Thyroid gland (tissue), 4 donors: ENCODE measurements at regions not wholly inside any gene's neighbourhood (a gene's known extent, or its start where the extent isn't known, plus 50 kb on each side); places are given as distances from the start of the nearest gene placed in this dataset.

ENCODE experiments used
- POLR2A ChIP-seq, 2 donors: fragments of 450-650 bp; IDR thresholded peaks; one replicate each; pipeline ENCODE4 v1.6.1; 2017; ENCODE audit warnings: antibody characterized with exemption in 2 of 2, mild to moderate bottlenecking in 2 of 2, moderate library complexity in 1 of 2
- TF ChIP-seq, protein P1 (sequence below), 6 experiments: fragments of 200-600 bp in 3 of 6; fragments of 450-650 bp in 3 of 6; sonication (generic) in 3 of 6; IDR thresholded peaks; one replicate each; pipeline ENCODE4 v1.5.1; 2016 to 2019; ENCODE audit warnings: antibody characterized with exemption in 6 of 6, mild to moderate bottlenecking in 2 of 6, inconsistent platforms in 1 of 6, moderate library complexity in 1 of 6

DNA sequence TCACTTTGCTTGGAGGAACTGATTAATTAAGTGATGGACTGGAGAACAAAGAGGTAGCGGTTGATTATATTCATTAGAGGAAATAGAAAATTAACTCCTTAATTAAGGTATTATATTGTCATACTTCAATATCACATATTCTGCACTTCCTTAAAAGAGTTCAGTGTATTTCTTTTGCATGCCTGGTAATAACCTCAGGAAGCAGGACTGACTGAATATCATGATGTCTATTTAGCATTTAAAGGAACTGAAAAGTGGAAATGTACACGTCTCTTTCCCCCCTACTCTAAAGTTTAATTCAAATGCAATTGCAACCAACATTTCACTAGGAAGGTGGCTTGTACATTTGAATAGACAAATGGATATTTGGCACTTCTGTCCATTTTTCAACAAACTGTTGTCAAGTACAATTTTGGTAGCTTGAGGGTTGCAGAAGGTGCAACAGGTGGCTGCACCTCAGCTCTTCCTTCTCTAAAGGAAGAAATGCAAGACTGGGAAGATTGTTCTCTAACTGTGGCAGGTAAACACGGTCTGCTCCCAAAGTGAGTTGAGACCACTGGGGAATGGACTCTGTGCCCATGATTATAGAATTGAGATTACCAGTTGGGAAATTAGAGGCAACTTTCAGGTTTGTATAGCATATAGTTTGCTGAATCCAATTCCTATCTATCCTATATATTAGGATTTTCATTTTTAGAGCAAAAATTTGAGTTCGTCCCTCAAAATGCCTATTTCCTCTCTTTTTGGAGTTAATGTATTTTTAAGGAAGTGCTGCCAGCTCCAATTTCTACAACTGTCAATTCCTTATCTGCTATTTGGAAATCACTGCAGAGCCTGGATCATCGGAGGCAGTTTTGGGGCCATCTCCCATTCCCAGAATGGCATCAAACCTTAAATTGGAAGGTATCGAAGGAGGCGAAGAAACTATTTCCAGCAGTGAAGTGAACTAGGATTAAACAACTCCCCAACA is 98.9 kb upstream of the TAF11L2 start:
- TF ChIP-seq POLR2A (IDR thresholded peaks at IDR 0.05), result no peak
- TF ChIP-seq, protein P1, sequence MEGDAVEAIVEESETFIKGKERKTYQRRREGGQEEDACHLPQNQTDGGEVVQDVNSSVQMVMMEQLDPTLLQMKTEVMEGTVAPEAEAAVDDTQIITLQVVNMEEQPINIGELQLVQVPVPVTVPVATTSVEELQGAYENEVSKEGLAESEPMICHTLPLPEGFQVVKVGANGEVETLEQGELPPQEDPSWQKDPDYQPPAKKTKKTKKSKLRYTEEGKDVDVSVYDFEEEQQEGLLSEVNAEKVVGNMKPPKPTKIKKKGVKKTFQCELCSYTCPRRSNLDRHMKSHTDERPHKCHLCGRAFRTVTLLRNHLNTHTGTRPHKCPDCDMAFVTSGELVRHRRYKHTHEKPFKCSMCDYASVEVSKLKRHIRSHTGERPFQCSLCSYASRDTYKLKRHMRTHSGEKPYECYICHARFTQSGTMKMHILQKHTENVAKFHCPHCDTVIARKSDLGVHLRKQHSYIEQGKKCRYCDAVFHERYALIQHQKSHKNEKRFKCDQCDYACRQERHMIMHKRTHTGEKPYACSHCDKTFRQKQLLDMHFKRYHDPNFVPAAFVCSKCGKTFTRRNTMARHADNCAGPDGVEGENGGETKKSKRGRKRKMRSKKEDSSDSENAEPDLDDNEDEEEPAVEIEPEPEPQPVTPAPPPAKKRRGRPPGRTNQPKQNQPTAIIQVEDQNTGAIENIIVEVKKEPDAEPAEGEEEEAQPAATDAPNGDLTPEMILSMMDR (IDR thresholded peaks at IDR 0.05), result no peak
